Endothelial cell (in vitro differentiated cells): ENCODE measurements at regions not wholly inside any gene's neighbourhood (a gene's known extent, or its start where the extent isn't known, plus 50 kb on each side); places are given as distances from the start of the nearest gene placed in this dataset.

Experiments
- DNase-seq: peaks from one replicate; pipeline ENCODE4 v3.0.0; 2021; ENCODE audit warnings: low spot score
- H3K27ac Mint-ChIP-seq: one replicate; pipeline ENCODE4 v1.8.0; 2021; ENCODE audit warnings: mixed read lengths, inconsistent platforms; ENCODE audit not compliant: unreplicated experiment
- H3K27me3 Mint-ChIP-seq: one replicate; pipeline ENCODE4 v1.8.0; 2021; ENCODE audit warnings: mild to moderate bottlenecking, moderate library complexity, mixed read lengths, inconsistent platforms; ENCODE audit not compliant: unreplicated experiment
- H3K36me3 Mint-ChIP-seq: one replicate; pipeline ENCODE4 v1.8.0; 2021; ENCODE audit warnings: mild to moderate bottlenecking, low read depth, mixed read lengths, inconsistent platforms; ENCODE audit not compliant: unreplicated experiment
- H3K4me1 Mint-ChIP-seq: one replicate; pipeline ENCODE4 v1.8.0; 2021; ENCODE audit warnings: mild to moderate bottlenecking, mixed read lengths, inconsistent platforms; ENCODE audit not compliant: unreplicated experiment
- H3K4me3 Mint-ChIP-seq: one replicate; pipeline ENCODE4 v1.8.0; 2021; ENCODE audit warnings: mild to moderate bottlenecking, mixed read lengths, inconsistent platforms; ENCODE audit not compliant: unreplicated experiment
- H3K9me3 Mint-ChIP-seq: one replicate; pipeline ENCODE4 v1.8.0; 2021; ENCODE audit warnings: mixed read lengths, inconsistent platforms; ENCODE audit not compliant: unreplicated experiment
- CTCF ChIP-seq: fragments of 200-600 bp; sonication (generic); IDR thresholded peaks from one replicate; pipeline ENCODE4 v1.5.0; 2021; ENCODE audit warnings: antibody characterized with exemption; ENCODE audit not compliant: unreplicated experiment

- no peak overlapping the region for H3K27ac Mint-ChIP-seq
- no peak for DNase-seq
- no peak overlapping the region for H3K4me3 Mint-ChIP-seq
- H3K36me3 Mint-ChIP-seq, result no peaks in the 10 kb centered on the region
- no peaks in the 10 kb centered on the region for H3K4me1 Mint-ChIP-seq
- no peak for TF ChIP-seq CTCF
- no peaks in the 10 kb centered on the region for H3K9me3 Mint-ChIP-seq
- no peaks in the 10 kb centered on the region for H3K27me3 Mint-ChIP-seq
These were observed 143.3 kb downstream of the TINAG start for GRCh38 chr6:54451516-54451915.

GRCh38 chr6:54463354-54464024 lies 155.2 kb downstream of the TINAG start:
- Mint-ChIP-seq H3K27ac (no peak overlapping the region), H3K9me3 (no peaks in the 10 kb centered on the region), H3K4me1 (peaks cover 2% of the 10 kb centered on the region), H3K4me3 (no peak overlapping the region), H3K27me3 (no peaks in the 10 kb centered on the region), H3K36me3 (no peaks in the 10 kb centered on the region)
- no peak for DNase-seq
- no peak for TF ChIP-seq CTCF

GRCh38 chr6:54465649-54466300 lies 157.5 kb downstream of the TINAG start:
- DNase-seq, result no peak
- no peaks in the 10 kb centered on the region for H3K36me3 Mint-ChIP-seq

GRCh38 chr6:54467384-54467783 lies 159.1 kb downstream of the TINAG start:
- DNase-seq, result no peak
- no peak overlapping the region for H3K4me3 Mint-ChIP-seq
- no peak for TF ChIP-seq CTCF
- peaks cover 2% of the 10 kb centered on the region for H3K4me1 Mint-ChIP-seq
- H3K27ac Mint-ChIP-seq, result no peak overlapping the region
- H3K27me3 Mint-ChIP-seq, result no peaks in the 10 kb centered on the region
- H3K36me3 Mint-ChIP-seq, result no peaks in the 10 kb centered on the region
- H3K9me3 Mint-ChIP-seq, result no peaks in the 10 kb centered on the region

More at GRCh38 chr6:54465649-54466300, 157.5 kb downstream of the TINAG start:
- no peaks in the 10 kb centered on the region for H3K9me3 Mint-ChIP-seq
- no peak overlapping the region for H3K4me3 Mint-ChIP-seq
- no peak for TF ChIP-seq CTCF
- H3K27me3 Mint-ChIP-seq, result no peaks in the 10 kb centered on the region
- H3K4me1 Mint-ChIP-seq, result peaks cover 2% of the 10 kb centered on the region
- no peak overlapping the region for H3K27ac Mint-ChIP-seq

- Mint-ChIP-seq H3K27ac (no peak overlapping the region), H3K27me3 (no peaks in the 10 kb centered on the region), H3K9me3 (no peaks in the 10 kb centered on the region), H3K4me1 (no peaks in the 10 kb centered on the region), H3K4me3 (no peak overlapping the region), H3K36me3 (no peaks in the 10 kb centered on the region)
- no peak for DNase-seq
- TF ChIP-seq CTCF, result no peak
These were observed 165.1 kb downstream of the TINAG start for GRCh38 chr6:54473328-54473727.
